Transverse colon (tissue), 4 donors: ENCODE measurements at regions not wholly inside any gene's neighbourhood (a gene's known extent, or its start where the extent isn't known, plus 50 kb on each side); places are given as distances from the start of the nearest gene placed in this dataset.

ENCODE experiments used
- DNase-seq: peaks from one replicate; pipeline ENCODE4 v3.0.0-alpha.2; 2019
- H3K27ac ChIP-seq, 4 donors: fragments of 200-600 bp; sonication (generic); 2 replicates each; pipeline ENCODE4 v1.5.1; 2016 to 2018; ENCODE audit warnings: inconsistent platforms in 4 of 4
- H3K27me3 ChIP-seq: fragments of 200-600 bp; sonication (generic); 2 replicates; pipeline ENCODE4 v1.5.1; 2017; ENCODE audit warnings: inconsistent platforms
- H3K36me3 ChIP-seq, 4 donors: fragments of 200-600 bp; sonication (generic); 2 replicates each; pipeline ENCODE4 v1.5.1; 2017 to 2019; ENCODE audit warnings: inconsistent platforms in 4 of 4
- H3K4me1 ChIP-seq, 4 donors: fragments of 200-600 bp; sonication (generic); 2 replicates each; pipeline ENCODE4 v1.5.1; 2017 to 2020; ENCODE audit warnings: inconsistent platforms in 4 of 4
- H3K4me3 ChIP-seq, 4 donors: fragments of 200-600 bp; sonication (generic); 1 replicate in 1 of 4; 2 replicates in 3 of 4; pipeline versions ENCODE4 v1.5.1 to v1.6.1; 2017 to 2019; ENCODE audit warnings: inconsistent platforms in 4 of 4
- H3K9me3 ChIP-seq, 2 donors: fragments of 200-600 bp; sonication (generic); 2 replicates each; pipeline ENCODE4 v1.5.1; 2017 to 2019; ENCODE audit warnings: inconsistent platforms in 2 of 2
- CTCF ChIP-seq, 5 experiments: fragments of 200-600 bp in 3 of 5; fragments of 450-650 bp in 2 of 5; sonication (generic) in 3 of 5; IDR thresholded peaks; 1 replicate in 2 of 5; 2 replicates in 3 of 5; pipeline ENCODE4 v1.5.1; 2016 to 2017; ENCODE audit warnings: antibody characterized with exemption in 5 of 5, inconsistent platforms in 3 of 5, mild to moderate bottlenecking in 2 of 5, moderate library complexity in 1 of 5
- EP300 ChIP-seq: sonication (generic); formaldehyde crosslinking; IDR thresholded peaks from one replicate; pipeline ENCODE4 v1.6.1; 2017; ENCODE audit warnings: antibody characterized with exemption, low read depth
- POLR2A ChIP-seq: fragments of 450-650 bp; IDR thresholded peaks from one replicate; pipeline ENCODE4 v1.6.1; 2016; ENCODE audit warnings: antibody characterized with exemption, mild to moderate bottlenecking, moderate library complexity
- POLR2AphosphoS5 ChIP-seq, 3 donors: sonication (generic); formaldehyde crosslinking; IDR thresholded peaks; one replicate each; pipeline ENCODE4 v1.6.1; 2016; ENCODE audit warnings: antibody characterized with exemption in 3 of 3
- WGBS, 2 donors: methylation state at CpG; one replicate each; pipeline ENCODE4 v1.1.5; 2018; ENCODE audit warnings: low coverage in 1 of 2; 5-methylcytosine and 5-hydroxymethylcytosine counted together
- in situ Hi-C, 4 donors: fragments of 200-750 bp; cut with MboI; loops; one replicate each; pipeline versions ENCODE4 v1.15.0 to v1.15.1; 2017; ENCODE audit warnings: low sequenced_read_pairs in 3 of 4, low pct_ligation_motif_present in 1 of 4, low pct_unique_long_range_greater_than_20kb in 1 of 4
- intact Hi-C: fragments of 100-400 bp; cut with DNase I; formaldehyde crosslinking; loops from one replicate; pipeline ENCODE4 v1.15.1; 2023; ENCODE audit warnings: low total_unique reads

- in situ Hi-C loops (no loop called here), intact Hi-C loops (no loop called here)
- no peak for DNase-seq
- 25 to 52% methylated on average over 1 of the region's 1 CpG for WGBS, 2 donors
- H3K36me3 ChIP-seq: no peaks in the 10 kb centered on the region
- H3K4me1 ChIP-seq: no peaks in the 10 kb centered on the region
- no peaks in the 10 kb centered on the region for H3K27me3 ChIP-seq
- H3K27ac ChIP-seq: no peak overlapping the region
- H3K9me3 ChIP-seq: no peaks in the 10 kb centered on the region
- TF ChIP-seq POLR2A (no peak), CTCF (IDR thresholded peaks at IDR 0.05) (no peak), EP300 (no peak), POLR2AphosphoS5 (IDR thresholded peaks at IDR 0.05) (no peak)
- no peak overlapping the region for H3K4me3 ChIP-seq
Observed at GRCh38 chr16:20249211-20249610, 78.1 kb downstream of the GP2 start.

GRCh38 chr16:20247076-20247475 lies 80.2 kb downstream of the GP2 start:
- Histone ChIP-seq H3K4me1 (no peaks in the 10 kb centered on the region), H3K27ac (no peak overlapping the region), H3K9me3 (no peaks in the 10 kb centered on the region), H3K4me3 (no peak overlapping the region), H3K27me3 (no peaks in the 10 kb centered on the region), H3K36me3 (no peaks in the 10 kb centered on the region)
- in situ Hi-C loops: no loop called here
- no peak for DNase-seq
- TF ChIP-seq POLR2A: no peak
- TF ChIP-seq EP300: no peak
- no peak for TF ChIP-seq CTCF (IDR thresholded peaks at IDR 0.05)
- TF ChIP-seq POLR2AphosphoS5 (IDR thresholded peaks at IDR 0.05): no peak
- intact Hi-C loops: no loop called here
- 60 to 81% methylated on average over 3 of the region's 3 CpGs for WGBS, 2 donors

DNA sequence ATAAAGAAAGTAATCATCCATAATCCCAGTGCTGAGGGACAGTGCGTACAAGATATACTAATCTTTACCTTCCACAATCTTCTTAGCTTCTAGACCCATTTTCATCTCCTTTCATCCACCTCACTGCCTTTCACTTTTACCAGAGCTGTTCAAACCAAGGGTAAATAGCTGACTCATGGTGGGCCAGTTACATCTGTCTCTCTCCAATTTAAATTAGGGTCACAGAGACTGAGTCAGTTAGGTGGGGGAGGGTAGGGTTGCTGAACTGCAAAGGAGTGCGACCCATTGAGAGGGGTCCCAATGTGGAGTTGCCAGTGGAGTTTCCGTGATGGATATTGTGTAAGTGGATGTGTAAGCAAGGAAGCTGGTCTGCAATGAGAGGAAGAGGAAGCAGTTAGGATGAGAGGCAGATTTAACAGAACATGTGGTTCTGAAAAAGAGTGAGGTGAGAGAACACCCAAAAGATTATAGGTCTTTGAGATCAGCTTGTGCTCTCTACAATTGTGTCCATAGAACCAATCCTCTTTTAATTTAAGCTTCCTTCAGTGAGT lies 83.5 kb downstream of the GP2 start:
- peaks cover 5% of the 10 kb centered on the region for H3K27me3 ChIP-seq
- TF ChIP-seq CTCF (IDR thresholded peaks at IDR 0.05) (no peak), POLR2A (no peak), POLR2AphosphoS5 (IDR thresholded peaks at IDR 0.05) (no peak), EP300 (no peak)
- no peak overlapping the region for H3K4me3 ChIP-seq
- no peaks in the 10 kb centered on the region for H3K4me1 ChIP-seq
- peak overlapping the region in 1 of 4 donors; percentile 16 for H3K27ac ChIP-seq
- in situ Hi-C loops: no loop called here
- intact Hi-C loops: no loop called here
- 33 to 50% methylated on average over 1 to 3 of the region's 3 CpGs for WGBS, 2 donors
- no peak for DNase-seq
- no peaks in the 10 kb centered on the region for H3K9me3 ChIP-seq
- no peaks in the 10 kb centered on the region for H3K36me3 ChIP-seq

GRCh38 chr16:20242568-20243255 lies 84.6 kb downstream of the GP2 start:
- H3K27ac ChIP-seq: no peak overlapping the region

More at GRCh38 chr16:20242568-20243255, 84.6 kb downstream of the GP2 start:
- H3K4me1 ChIP-seq: no peaks in the 10 kb centered on the region
- no peaks in the 10 kb centered on the region for H3K36me3 ChIP-seq
- H3K27me3 ChIP-seq: peaks cover 5% of the 10 kb centered on the region
- in situ Hi-C loops (no loop called here), intact Hi-C loops (no loop called here)
- no peaks in the 10 kb centered on the region for H3K9me3 ChIP-seq
- 64% methylated on average over 3 of the region's 3 CpGs; no CpG with 5 or more reads in 1 of the 2 donors for WGBS, 2 donors
- no peak overlapping the region for H3K4me3 ChIP-seq
- DNase-seq: no peak
- no peak for TF ChIP-seq POLR2A
- TF ChIP-seq POLR2AphosphoS5 (IDR thresholded peaks at IDR 0.05): no peak
- TF ChIP-seq CTCF (IDR thresholded peaks at IDR 0.05): no peak
- TF ChIP-seq EP300: no peak
